HepG2 (cell line): ENCODE measurements at regions not wholly inside any gene's neighbourhood (a gene's known extent, or its start where the extent isn't known, plus 50 kb on each side); places are given as distances from the start of the nearest gene placed in this dataset.

Source experiments
- AHR ChIP-seq: IDR thresholded peaks from 2 replicates; pipeline ENCODE4 v1.6.1; 2018; ENCODE audit warnings: missing genetic modification reagents, missing compliant biosample characterization
- AKAP8 ChIP-seq: sonication (generic); formaldehyde crosslinking; IDR thresholded peaks from 2 replicates; pipeline ENCODE4 v1.5.1; 2020; ENCODE audit warnings: mild to moderate bottlenecking, missing genetic modification reagents
- ATF7-NPFF ChIP-seq: sonication (generic); formaldehyde crosslinking; IDR thresholded peaks from 2 replicates; pipeline ENCODE4 v1.8.1; 2023; ENCODE audit warnings: mild to moderate bottlenecking, low read depth, missing genetic modification reagents, moderate library complexity
- BCL6 ChIP-seq: IDR thresholded peaks from 2 replicates; pipeline ENCODE4 v1.6.1; 2016; ENCODE audit warnings: missing genetic modification reagents, missing compliant biosample characterization
- BRD4 ChIP-seq: sonication (generic); formaldehyde crosslinking; IDR thresholded peaks from 2 replicates; pipeline ENCODE4 v1.4.0; 2020; ENCODE audit warnings: missing genetic modification reagents
- KDM6A ChIP-seq: IDR thresholded peaks from 2 replicates; pipeline ENCODE4 v1.6.1; 2016; ENCODE audit warnings: low read depth
- KMT2A ChIP-seq: sonication (generic); formaldehyde crosslinking; IDR thresholded peaks from 2 replicates; pipeline ENCODE4 v1.4.0; 2020; ENCODE audit warnings: missing genetic modification reagents
- NCOA5 ChIP-seq: sonication (generic); formaldehyde crosslinking; IDR thresholded peaks from 2 replicates; pipeline ENCODE4 v1.4.0; 2020; ENCODE audit warnings: missing genetic modification reagents
- POLR2AphosphoS5 ChIP-seq: IDR thresholded peaks from 2 replicates; pipeline ENCODE4 v1.6.1; 2012; ENCODE audit warnings: low read depth, low read length
- RFX1 ChIP-seq: fragments of 450-650 bp; IDR thresholded peaks from 2 replicates; pipeline ENCODE4 v1.6.1; 2017
- TOE1 ChIP-seq: sonication (generic); formaldehyde crosslinking; IDR thresholded peaks from 2 replicates; pipeline ENCODE4 v1.4.0; 2020; ENCODE audit warnings: mild to moderate bottlenecking, missing genetic modification reagents
- ZBTB2 ChIP-seq: sonication (generic); formaldehyde crosslinking; IDR thresholded peaks from 2 replicates; pipeline ENCODE4 v1.8.0; 2022; ENCODE audit warnings: low read depth, missing genetic modification reagents
- ZBTB37 ChIP-seq: sonication (generic); formaldehyde crosslinking; IDR thresholded peaks from 2 replicates; pipeline ENCODE4 v1.4.0; 2020; ENCODE audit warnings: mild to moderate bottlenecking, missing genetic modification reagents
- ZNF44 ChIP-seq: sonication (generic); formaldehyde crosslinking; IDR thresholded peaks from 2 replicates; pipeline ENCODE4 v1.5.1; 2020; ENCODE audit warnings: mild to moderate bottlenecking, missing genetic modification reagents
- ZNF460 ChIP-seq: sonication (generic); formaldehyde crosslinking; IDR thresholded peaks from 2 replicates; pipeline ENCODE4 v1.5.1; 2020; ENCODE audit warnings: missing genetic modification reagents, mild to moderate bottlenecking, borderline replicate concordance
- ZNF558 ChIP-seq: sonication (generic); formaldehyde crosslinking; IDR thresholded peaks from 2 replicates; pipeline ENCODE4 v1.9.0; 2022; ENCODE audit warnings: mild to moderate bottlenecking, missing genetic modification reagents, borderline replicate concordance
- ZSCAN9 ChIP-seq: IDR thresholded peaks from 2 replicates; pipeline ENCODE4 v1.6.1; 2016; ENCODE audit warnings: borderline replicate concordance
- TF ChIP-seq, protein P1 (sequence below): sonication (generic); formaldehyde crosslinking; IDR thresholded peaks from 2 replicates; pipeline ENCODE4 v1.5.0; 2020; ENCODE audit warnings: mild to moderate bottlenecking, missing genetic modification reagents
- TF ChIP-seq, protein P2 (sequence below): sonication (generic); formaldehyde crosslinking; conservative IDR thresholded peaks from 2 replicates; pipeline ENCODE4 v1.4.0; 2020; ENCODE audit warnings: missing genetic modification reagents
- TF ChIP-seq, protein P3 (sequence below): sonication (generic); formaldehyde crosslinking; IDR thresholded peaks from 2 replicates; pipeline ENCODE4 v1.5.1; 2020; ENCODE audit warnings: mild to moderate bottlenecking, moderate library complexity, missing genetic modification reagents

DNA sequence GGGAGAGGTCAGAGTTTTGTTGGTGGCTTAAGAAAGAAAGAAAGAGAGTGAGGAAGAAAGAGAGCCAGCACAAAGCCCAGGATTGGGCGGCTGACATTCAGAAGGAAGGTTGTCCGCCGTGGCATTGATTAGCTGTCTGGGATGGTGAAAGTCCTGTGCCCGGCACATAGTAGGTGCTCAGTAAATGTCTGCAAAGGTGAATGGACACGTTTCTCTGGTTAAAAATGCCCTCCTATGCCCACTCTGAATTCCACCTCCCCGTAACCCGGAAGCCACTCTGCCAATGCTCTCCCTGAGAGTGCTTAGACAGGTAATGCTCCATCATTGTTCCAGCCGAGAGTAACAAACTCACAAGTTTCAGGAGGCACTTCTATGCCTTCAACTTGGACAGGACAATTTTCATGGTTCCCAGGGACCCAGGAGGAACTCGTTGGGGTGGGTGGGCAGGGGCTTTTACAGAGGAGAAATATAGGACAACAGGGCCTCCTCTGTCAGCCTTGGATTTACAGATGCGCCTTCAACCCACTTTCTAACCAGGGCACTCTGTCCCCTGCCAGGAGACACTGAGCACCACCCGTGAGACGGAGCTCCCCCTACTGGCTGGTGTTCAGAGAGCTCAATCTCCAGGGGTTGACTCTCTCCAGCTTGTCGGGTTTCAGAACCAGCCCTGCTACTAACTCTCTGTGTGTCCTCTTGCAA is 411.5 kb upstream of the ZMIZ1 start (continued):
- TF ChIP-seq, protein P1, sequence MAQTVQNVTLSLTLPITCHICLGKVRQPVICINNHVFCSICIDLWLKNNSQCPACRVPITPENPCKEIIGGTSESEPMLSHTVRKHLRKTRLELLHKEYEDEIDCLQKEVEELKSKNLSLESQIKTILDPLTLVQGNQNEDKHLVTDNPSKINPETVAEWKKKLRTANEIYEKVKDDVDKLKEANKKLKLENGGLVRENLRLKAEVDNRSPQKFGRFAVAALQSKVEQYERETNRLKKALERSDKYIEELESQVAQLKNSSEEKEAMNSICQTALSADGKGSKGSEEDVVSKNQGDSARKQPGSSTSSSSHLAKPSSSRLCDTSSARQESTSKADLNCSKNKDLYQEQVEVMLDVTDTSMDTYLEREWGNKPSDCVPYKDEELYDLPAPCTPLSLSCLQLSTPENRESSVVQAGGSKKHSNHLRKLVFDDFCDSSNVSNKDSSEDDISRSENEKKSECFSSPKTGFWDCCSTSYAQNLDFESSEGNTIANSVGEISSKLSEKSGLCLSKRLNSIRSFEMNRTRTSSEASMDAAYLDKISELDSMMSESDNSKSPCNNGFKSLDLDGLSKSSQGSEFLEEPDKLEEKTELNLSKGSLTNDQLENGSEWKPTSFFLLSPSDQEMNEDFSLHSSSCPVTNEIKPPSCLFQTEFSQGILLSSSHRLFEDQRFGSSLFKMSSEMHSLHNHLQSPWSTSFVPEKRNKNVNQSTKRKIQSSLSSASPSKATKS (CRISPR knock-in tag) = no peak
- TF ChIP-seq TOE1 (CRISPR knock-in tag) = no peak
- TF ChIP-seq POLR2AphosphoS5 = no peak
- TF ChIP-seq ZSCAN9 (CRISPR knock-in tag) = no peak
- no peak for TF ChIP-seq RFX1
- no peak for TF ChIP-seq ZNF558 (CRISPR knock-in tag)
- TF ChIP-seq BCL6 = no peak
- no peak for TF ChIP-seq KDM6A (CRISPR knock-in tag)
- TF ChIP-seq ZNF44 = no peak
- no peak for TF ChIP-seq ATF7-NPFF
- no peak for TF ChIP-seq ZNF460
- TF ChIP-seq, protein P2, sequence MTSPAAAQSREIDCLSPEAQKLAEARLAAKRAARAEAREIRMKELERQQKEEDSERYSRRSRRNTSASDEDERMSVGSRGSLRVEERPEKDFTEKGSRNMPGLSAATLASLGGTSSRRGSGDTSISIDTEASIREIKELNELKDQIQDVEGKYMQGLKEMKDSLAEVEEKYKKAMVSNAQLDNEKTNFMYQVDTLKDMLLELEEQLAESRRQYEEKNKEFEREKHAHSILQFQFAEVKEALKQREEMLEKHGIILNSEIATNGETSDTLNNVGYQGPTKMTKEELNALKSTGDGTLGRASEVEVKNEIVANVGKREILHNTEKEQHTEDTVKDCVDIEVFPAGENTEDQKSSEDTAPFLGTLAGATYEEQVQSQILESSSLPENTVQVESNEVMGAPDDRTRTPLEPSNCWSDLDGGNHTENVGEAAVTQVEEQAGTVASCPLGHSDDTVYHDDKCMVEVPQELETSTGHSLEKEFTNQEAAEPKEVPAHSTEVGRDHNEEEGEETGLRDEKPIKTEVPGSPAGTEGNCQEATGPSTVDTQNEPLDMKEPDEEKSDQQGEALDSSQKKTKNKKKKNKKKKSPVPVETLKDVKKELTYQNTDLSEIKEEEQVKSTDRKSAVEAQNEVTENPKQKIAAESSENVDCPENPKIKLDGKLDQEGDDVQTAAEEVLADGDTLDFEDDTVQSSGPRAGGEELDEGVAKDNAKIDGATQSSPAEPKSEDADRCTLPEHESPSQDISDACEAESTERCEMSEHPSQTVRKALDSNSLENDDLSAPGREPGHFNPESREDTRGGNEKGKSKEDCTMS = no peak
- TF ChIP-seq, protein P3, sequence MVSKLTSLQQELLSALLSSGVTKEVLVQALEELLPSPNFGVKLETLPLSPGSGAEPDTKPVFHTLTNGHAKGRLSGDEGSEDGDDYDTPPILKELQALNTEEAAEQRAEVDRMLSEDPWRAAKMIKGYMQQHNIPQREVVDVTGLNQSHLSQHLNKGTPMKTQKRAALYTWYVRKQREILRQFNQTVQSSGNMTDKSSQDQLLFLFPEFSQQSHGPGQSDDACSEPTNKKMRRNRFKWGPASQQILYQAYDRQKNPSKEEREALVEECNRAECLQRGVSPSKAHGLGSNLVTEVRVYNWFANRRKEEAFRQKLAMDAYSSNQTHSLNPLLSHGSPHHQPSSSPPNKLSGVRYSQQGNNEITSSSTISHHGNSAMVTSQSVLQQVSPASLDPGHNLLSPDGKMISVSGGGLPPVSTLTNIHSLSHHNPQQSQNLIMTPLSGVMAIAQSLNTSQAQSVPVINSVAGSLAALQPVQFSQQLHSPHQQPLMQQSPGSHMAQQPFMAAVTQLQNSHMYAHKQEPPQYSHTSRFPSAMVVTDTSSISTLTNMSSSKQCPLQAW = no peak
- TF ChIP-seq AHR = no peak
- TF ChIP-seq AKAP8 (CRISPR knock-in tag) = no peak
- TF ChIP-seq KMT2A (CRISPR knock-in tag) = no peak
- no peak for TF ChIP-seq ZBTB37 (CRISPR knock-in tag)
- TF ChIP-seq NCOA5 (CRISPR knock-in tag) = no peak
- no peak for TF ChIP-seq BRD4 (CRISPR knock-in tag)
- no peak for TF ChIP-seq ZBTB2 (CRISPR knock-in tag)
